Body of pancreas (tissue), 4 donors: ENCODE measurements at regions not wholly inside any gene's neighbourhood (a gene's known extent, or its start where the extent isn't known, plus 50 kb on each side); places are given as distances from the start of the nearest gene placed in this dataset.
"Not testable (repeated sequence)": the region's sequence is repeated elsewhere in the genome, so short reads cannot be mapped to it uniquely, and the experiment has no call there.

Experiments
- ATAC-seq: fragments of 150-250 bp; one replicate; pipeline ENCODE4 v1.9.1; 2016
- DNase-seq, 4 donors: peaks; one replicate each; pipeline ENCODE4 v3.0.0-alpha.2; 2019
- H3K27ac ChIP-seq, 4 donors: fragments of 200-600 bp; sonication (generic); 1 replicate in 3 of 4; 2 replicates in 1 of 4; pipeline versions ENCODE4 v1.5.1 to v1.6.1; 2016 to 2019; ENCODE audit warnings: mild to moderate bottlenecking in 1 of 4, mixed read lengths in 1 of 4, moderate library complexity in 1 of 4
- H3K27me3 ChIP-seq, 2 donors: fragments of 200-600 bp; sonication (generic); one replicate each; pipeline ENCODE4 v1.6.0; 2016; ENCODE audit warnings: mild to moderate bottlenecking in 1 of 2
- H3K36me3 ChIP-seq, 2 donors: fragments of 200-600 bp; sonication (generic); replicated peaks in 1 of 2; 2 replicates each; pipeline ENCODE4 v1.5.1; 2016; ENCODE audit warnings: low read depth in 2 of 2; ENCODE audit not compliant: insufficient read depth in 1 of 2
- H3K4me1 ChIP-seq: fragments of 200-600 bp; sonication (generic); one replicate; pipeline ENCODE4 v1.6.0; 2016
- H3K4me3 ChIP-seq, 2 donors: fragments of 200-600 bp; sonication (generic); 1 replicate in 1 of 2; 2 replicates in 1 of 2; pipeline ENCODE4 v1.5.1; 2016 to 2019
- H3K9me3 ChIP-seq, 3 donors: fragments of 200-600 bp; sonication (generic); 1 replicate in 2 of 3; 2 replicates in 1 of 3; pipeline ENCODE4 v1.5.1; 2016
- CTCF ChIP-seq, 7 experiments: fragments of 450-650 bp in 4 of 7; fragments of 200-600 bp in 3 of 7; sonication (generic) in 3 of 7; IDR thresholded peaks; one replicate each; pipeline ENCODE4 v1.5.1; 2016 to 2019; ENCODE audit warnings: antibody characterized with exemption in 7 of 7
- POLR2A ChIP-seq, 3 donors: fragments of 450-650 bp; IDR thresholded peaks; one replicate each; pipeline ENCODE4 v1.6.1; 2016; ENCODE audit warnings: antibody characterized with exemption in 3 of 3, mild to moderate bottlenecking in 2 of 3
- WGBS, 2 donors: methylation state at CpG; one replicate each; pipeline ENCODE4 v1.1.5; 2017; 5-methylcytosine and 5-hydroxymethylcytosine counted together
- intact Hi-C: fragments of 100-400 bp; cut with DNase I; formaldehyde crosslinking; loops from one replicate; pipeline ENCODE4 v1.15.1; 2023

DNA sequence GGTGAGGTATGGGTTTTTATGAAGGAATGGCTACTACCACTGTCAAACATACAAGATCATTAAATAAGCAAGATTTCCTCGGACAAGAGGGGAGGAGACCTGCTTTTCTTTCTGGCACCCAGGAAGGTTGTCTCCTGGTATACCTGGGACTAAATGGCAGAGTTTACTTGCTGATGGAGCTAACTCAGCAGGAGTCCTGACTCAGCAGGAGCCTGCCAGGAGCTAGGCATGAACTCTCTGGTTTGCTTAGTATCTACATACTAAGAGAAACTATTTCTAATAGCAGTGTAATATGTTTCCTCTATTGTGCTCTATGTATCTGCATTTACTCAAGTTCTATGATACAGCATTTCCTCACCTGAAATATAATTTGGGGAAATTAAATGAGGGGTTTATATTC lies 404.2 kb downstream of the RSL24D1 start:
- intact Hi-C loops: no loop called here
- 53 to 63% methylated on average over 1 of the region's 1 CpG for WGBS, 2 donors
- H3K4me3 ChIP-seq: no peak overlapping the region
- H3K4me1 ChIP-seq: no peaks in the 10 kb centered on the region
- no peak overlapping the region for H3K27ac ChIP-seq
- H3K36me3 ChIP-seq: no peaks in the 10 kb centered on the region
- H3K27me3 ChIP-seq: no peaks in the 10 kb centered on the region
- TF ChIP-seq CTCF (IDR thresholded peaks at IDR 0.05) (no peak), POLR2A (IDR thresholded peaks at IDR 0.05) (no peak)
- H3K9me3 ChIP-seq: no peaks in the 10 kb centered on the region
- ATAC-seq (no peak), DNase-seq (no peak)

DNA sequence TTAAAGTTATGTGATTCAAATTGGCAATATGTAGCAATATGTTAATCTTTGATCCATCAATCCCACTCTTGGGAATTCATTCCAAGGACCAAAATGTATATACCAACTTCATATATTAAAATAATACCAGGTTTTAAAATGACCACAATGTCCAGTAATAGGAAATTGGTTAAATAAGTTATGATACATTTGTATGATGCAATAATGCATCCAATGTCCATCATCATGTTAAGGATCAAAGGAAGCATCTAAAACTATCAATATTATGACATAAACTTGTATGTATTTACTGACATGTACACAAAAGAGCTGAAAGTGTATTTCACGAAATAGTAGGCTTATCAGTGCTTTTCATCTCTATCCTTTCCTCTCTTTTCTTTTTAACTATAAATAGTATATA lies 406.0 kb downstream of the RSL24D1 start:
- Histone ChIP-seq H3K4me1 (no peaks in the 10 kb centered on the region), H3K27me3 (no peaks in the 10 kb centered on the region), H3K27ac (no peak overlapping the region), H3K4me3 (no peak overlapping the region), H3K36me3 (no peaks in the 10 kb centered on the region), H3K9me3 (no peaks in the 10 kb centered on the region)
- WGBS, 2 donors: 35 to 37% methylated on average over 1 of the region's 1 CpG
- TF ChIP-seq CTCF (IDR thresholded peaks at IDR 0.05): no peak
- no peak for TF ChIP-seq POLR2A (IDR thresholded peaks at IDR 0.05)
- DNase-seq (no peak), ATAC-seq (no peak)
- intact Hi-C loops: no loop called here

- intact Hi-C loops: no loop called here
- TF ChIP-seq POLR2A (IDR thresholded peaks at IDR 0.05) (no peak), CTCF (IDR thresholded peaks at IDR 0.05) (no peak)
- H3K4me3 ChIP-seq: no peak overlapping the region
Observed at GRCh38 chr15:54789376-54789775, 407.4 kb downstream of the RSL24D1 start.

GRCh38 chr15:54781220-54781619 lies 415.5 kb downstream of the RSL24D1 start:
- H3K4me3 ChIP-seq, H3K27me3 ChIP-seq, intact Hi-C loops, H3K36me3 ChIP-seq, H3K4me1 ChIP-seq, H3K27ac ChIP-seq, ATAC-seq, H3K9me3 ChIP-seq, DNase-seq: not testable (repeated sequence)
- 86 to 87% methylated on average over 10 to 12 of the region's 26 CpGs for WGBS, 2 donors

More at GRCh38 chr15:54789376-54789775, 407.4 kb downstream of the RSL24D1 start:
- Histone ChIP-seq H3K9me3 (no peaks in the 10 kb centered on the region), H3K27me3 (no peaks in the 10 kb centered on the region), H3K4me1 (no peaks in the 10 kb centered on the region), H3K36me3 (no peaks in the 10 kb centered on the region), H3K27ac (no peak overlapping the region)
- DNase-seq: no peak
- no peak for ATAC-seq
- 33 to 51% methylated on average over 2 of the region's 2 CpGs for WGBS, 2 donors

GRCh38 chr15:54779271-54779670 lies 417.5 kb downstream of the RSL24D1 start:
- intact Hi-C loops: no loop called here
- Histone ChIP-seq H3K9me3 (peaks cover 0 to 6% (median 0%) of the 10 kb centered on the region in 3 donors), H3K36me3 (no peaks in the 10 kb centered on the region), H3K4me3 (no peak overlapping the region), H3K27me3 (no peaks in the 10 kb centered on the region), H3K27ac (no peak overlapping the region), H3K4me1 (no peaks in the 10 kb centered on the region)
- 36 to 43% methylated on average over 1 of the region's 1 CpG for WGBS, 2 donors
- no peak for DNase-seq
- TF ChIP-seq CTCF (IDR thresholded peaks at IDR 0.05) (no peak), POLR2A (IDR thresholded peaks at IDR 0.05) (no peak)
- no peak for ATAC-seq
